T-helper 17 cell (primary cell): ENCODE measurements at regions not wholly inside any gene's neighbourhood (a gene's known extent, or its start where the extent isn't known, plus 50 kb on each side); places are given as distances from the start of the nearest gene placed in this dataset.
"Not testable (repeated sequence)": the region's sequence is repeated elsewhere in the genome, so short reads cannot be mapped to it uniquely, and the experiment has no call there.

ENCODE experiments used
- ATAC-seq: fragments of 150-1000 bp; cut with Tn5 transposase; 2 replicates; pipeline ENCODE4 v1.10.0; 2021; ENCODE audit warnings: mild to moderate bottlenecking, moderate library complexity
- DNase-seq, 3 donors: peaks; one replicate each; pipeline versions ENCODE4 v3.0.0 to v3.0.0-alpha.2; 2020 to 2021
- H3K9me3 ChIP-seq: one replicate; pipeline ENCODE4 v1.7.0; 2013; ENCODE audit warnings: low read length, mild to moderate bottlenecking; ENCODE audit not compliant: control insufficient read depth, poor library complexity, severe bottlenecking
- H3K27ac Mint-ChIP-seq: one replicate; pipeline ENCODE4 v1.8.0; 2022; ENCODE audit warnings: mild to moderate bottlenecking, moderate library complexity, mixed read lengths
- H3K27me3 Mint-ChIP-seq: one replicate; pipeline ENCODE4 v1.8.0; 2022; ENCODE audit warnings: mixed read lengths
- H3K36me3 Mint-ChIP-seq: one replicate; pipeline ENCODE4 v1.8.0; 2022; ENCODE audit warnings: low read depth, mixed read lengths
- H3K4me1 Mint-ChIP-seq: one replicate; pipeline ENCODE4 v1.8.0; 2022; ENCODE audit warnings: mild to moderate bottlenecking, mixed read lengths
- H3K4me3 Mint-ChIP-seq: one replicate; pipeline ENCODE4 v1.8.0; 2022; ENCODE audit warnings: mild to moderate bottlenecking, moderate library complexity, mixed read lengths

DNA sequence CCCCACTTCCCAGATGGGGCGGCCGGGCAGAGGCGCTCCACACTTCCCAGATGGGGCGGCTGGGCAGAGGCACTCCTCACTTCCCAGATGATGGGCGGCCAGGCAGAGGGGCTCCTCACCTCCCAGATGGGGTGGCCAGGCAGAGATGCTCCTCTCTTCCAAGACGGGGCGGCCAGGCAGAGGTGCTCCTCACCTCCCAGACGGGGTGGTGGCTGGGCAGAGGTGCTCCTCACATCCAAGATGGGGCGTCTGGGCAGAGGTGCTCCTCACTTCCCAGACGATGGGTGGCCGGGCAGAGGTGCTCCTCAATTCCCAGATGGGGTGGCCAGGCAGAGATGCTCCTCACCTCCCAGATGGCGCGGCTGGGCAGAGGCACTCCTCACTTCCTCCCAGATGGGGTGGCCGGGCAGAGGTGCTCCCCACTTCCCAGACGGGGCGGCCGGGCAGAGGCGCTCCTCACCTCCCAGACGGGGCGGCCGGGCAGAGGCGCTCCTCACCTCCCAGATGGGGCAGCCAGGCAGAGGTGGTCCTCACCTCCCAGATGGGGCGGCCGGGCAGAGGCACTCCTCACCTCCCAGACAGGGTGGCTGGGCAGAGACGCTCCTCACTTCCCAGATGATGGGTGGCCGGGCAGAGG is 275.2 kb downstream of the LIPI start:
- not testable (repeated sequence) for H3K4me3 Mint-ChIP-seq, H3K9me3 ChIP-seq, ATAC-seq, H3K27me3 Mint-ChIP-seq, H3K36me3 Mint-ChIP-seq, H3K27ac Mint-ChIP-seq, H3K4me1 Mint-ChIP-seq
- DNase-seq: peak in 1 of 3 donors; percentile 6

DNA sequence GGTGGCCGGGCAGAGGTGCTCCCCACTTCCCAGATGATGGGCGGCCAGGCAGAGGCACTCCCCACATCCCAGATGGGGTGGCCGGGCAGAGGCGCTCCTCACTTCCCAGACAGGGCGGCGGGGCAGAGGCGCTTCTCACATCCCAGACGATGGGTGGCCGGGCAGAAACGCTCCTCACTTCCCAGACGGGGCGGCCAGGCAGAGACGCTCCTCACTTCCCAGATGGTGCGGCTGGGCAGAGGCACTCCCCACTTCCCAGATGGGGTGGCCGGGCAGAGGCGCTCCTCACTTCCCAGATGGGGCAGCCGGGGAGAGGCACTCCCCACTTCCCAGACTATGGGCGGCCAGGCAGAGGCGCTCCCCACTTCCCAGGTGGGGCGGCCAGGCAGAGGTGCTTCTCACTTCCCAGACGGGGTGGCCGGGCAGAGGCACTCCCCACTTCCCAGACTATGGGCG is 275.8 kb downstream of the LIPI start:
- not testable (repeated sequence) for H3K27ac Mint-ChIP-seq, DNase-seq

GRCh38 chr21:13923175-13923574 is 287.6 kb downstream of the LIPI start:
- not testable (repeated sequence) for DNase-seq, H3K27ac Mint-ChIP-seq, H3K9me3 ChIP-seq, H3K4me3 Mint-ChIP-seq, H3K27me3 Mint-ChIP-seq, ATAC-seq, H3K4me1 Mint-ChIP-seq, H3K36me3 Mint-ChIP-seq

More for the DNA sequence above, 275.8 kb downstream of the LIPI start:
- not testable (repeated sequence) for H3K9me3 ChIP-seq, H3K27me3 Mint-ChIP-seq, H3K36me3 Mint-ChIP-seq, ATAC-seq, H3K4me1 Mint-ChIP-seq, H3K4me3 Mint-ChIP-seq

- H3K27me3 Mint-ChIP-seq, H3K4me1 Mint-ChIP-seq, H3K4me3 Mint-ChIP-seq, DNase-seq, H3K27ac Mint-ChIP-seq, H3K9me3 ChIP-seq, ATAC-seq, H3K36me3 Mint-ChIP-seq: not testable (repeated sequence)
Measured at GRCh38 chr21:13921455-13921854, 289.3 kb downstream of the LIPI start.

DNA sequence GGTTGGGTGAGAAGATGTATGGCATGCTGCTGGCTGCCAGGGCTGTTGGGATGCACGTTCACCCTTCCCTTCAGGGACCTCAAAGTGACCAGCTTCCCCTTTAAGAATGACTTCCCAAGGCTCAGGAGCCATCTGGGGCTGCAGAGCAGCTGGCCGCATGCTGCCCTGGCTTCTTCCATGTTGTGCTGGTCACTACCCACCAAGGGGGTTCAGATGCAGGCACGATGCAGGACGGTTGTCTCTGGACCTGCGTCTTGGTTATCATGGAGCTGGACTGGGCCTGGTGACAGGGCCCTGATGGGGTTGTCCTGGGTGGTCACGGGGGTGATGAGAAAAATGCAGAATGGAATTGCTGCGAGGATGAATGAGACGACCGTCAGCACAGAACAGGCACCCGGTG is 297.8 kb downstream of the POTED start:
- not testable (repeated sequence) for ATAC-seq, H3K27ac Mint-ChIP-seq, H3K36me3 Mint-ChIP-seq, H3K9me3 ChIP-seq, H3K27me3 Mint-ChIP-seq, H3K4me3 Mint-ChIP-seq, DNase-seq, H3K4me1 Mint-ChIP-seq

- DNase-seq, H3K27me3 Mint-ChIP-seq, H3K36me3 Mint-ChIP-seq, ATAC-seq, H3K27ac Mint-ChIP-seq, H3K4me1 Mint-ChIP-seq, H3K9me3 ChIP-seq, H3K4me3 Mint-ChIP-seq: not testable (repeated sequence)
Measured at GRCh38 chr21:13896596-13897247, 287.1 kb downstream of the POTED start.

DNA sequence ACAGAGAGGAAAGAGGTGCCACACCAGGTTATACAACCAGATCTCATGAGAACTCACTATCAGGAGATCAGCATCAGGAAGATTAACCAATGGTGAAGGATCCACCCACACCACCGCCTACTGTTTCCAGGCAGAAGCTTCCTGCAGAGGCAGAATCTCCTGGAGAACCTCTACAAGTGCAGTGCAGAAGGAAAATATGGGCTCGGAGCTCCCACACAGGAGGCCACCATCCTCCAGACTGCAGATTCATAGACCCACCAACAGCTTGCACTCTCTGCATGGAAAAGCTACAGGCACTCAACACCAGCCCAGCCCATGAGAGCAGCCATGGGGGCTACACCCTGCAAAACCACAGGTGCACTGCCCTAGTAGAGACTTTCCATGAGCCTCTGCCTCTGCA is 284.0 kb downstream of the POTED start:
- not testable (repeated sequence) for H3K4me1 Mint-ChIP-seq, ATAC-seq, H3K36me3 Mint-ChIP-seq, H3K27ac Mint-ChIP-seq, H3K9me3 ChIP-seq, H3K4me3 Mint-ChIP-seq, DNase-seq, H3K27me3 Mint-ChIP-seq

DNA sequence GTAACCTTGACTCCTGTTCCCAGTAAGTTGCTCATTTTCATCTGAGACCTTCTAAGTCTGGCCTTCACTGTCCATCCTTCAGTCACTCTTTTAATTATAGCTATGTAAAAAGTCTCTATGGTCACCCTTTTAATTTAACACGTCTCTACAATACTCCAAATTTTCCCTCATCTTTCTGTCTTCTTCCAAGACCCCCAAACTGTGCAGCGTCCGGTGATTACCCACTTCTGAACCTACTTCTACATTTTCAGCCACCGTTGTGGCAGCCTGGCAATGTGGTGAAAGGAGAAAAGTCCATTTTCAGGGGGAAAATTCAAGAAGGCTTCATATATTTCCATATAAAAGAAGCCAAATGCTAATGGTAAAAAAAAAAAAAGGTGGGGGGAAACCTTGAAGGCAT is 283.4 kb downstream of the POTED start:
- H3K36me3 Mint-ChIP-seq, H3K4me1 Mint-ChIP-seq, H3K27me3 Mint-ChIP-seq, H3K27ac Mint-ChIP-seq, DNase-seq, H3K4me3 Mint-ChIP-seq, H3K9me3 ChIP-seq, ATAC-seq: not testable (repeated sequence)

GRCh38 chr21:13892146-13892751 is 282.7 kb downstream of the POTED start:
- H3K9me3 ChIP-seq, H3K27me3 Mint-ChIP-seq, H3K4me1 Mint-ChIP-seq, ATAC-seq, H3K4me3 Mint-ChIP-seq, H3K27ac Mint-ChIP-seq, DNase-seq, H3K36me3 Mint-ChIP-seq: not testable (repeated sequence)

DNA sequence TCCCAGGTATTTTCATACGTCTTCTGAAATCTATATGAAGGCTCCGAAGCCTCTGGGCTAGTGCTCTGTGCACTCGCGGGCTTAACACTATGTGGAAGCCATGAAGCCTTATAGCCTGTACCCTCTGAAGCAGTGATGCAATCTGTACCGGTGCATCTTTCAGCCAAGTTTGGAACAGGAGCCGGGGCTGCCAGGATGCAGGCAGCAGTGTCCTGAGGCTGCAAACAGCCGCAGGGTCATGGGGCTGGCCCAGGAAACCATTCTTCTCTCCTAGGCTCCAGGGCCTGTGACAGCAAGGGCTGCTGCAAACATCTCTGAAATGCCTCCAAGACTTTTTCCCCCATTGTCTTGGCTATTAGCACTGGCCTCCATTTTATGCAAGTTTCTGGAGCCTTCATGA is 279.6 kb downstream of the POTED start:
- not testable (repeated sequence) for H3K4me1 Mint-ChIP-seq, H3K4me3 Mint-ChIP-seq, H3K36me3 Mint-ChIP-seq, ATAC-seq, H3K9me3 ChIP-seq, H3K27me3 Mint-ChIP-seq, DNase-seq, H3K27ac Mint-ChIP-seq

DNA sequence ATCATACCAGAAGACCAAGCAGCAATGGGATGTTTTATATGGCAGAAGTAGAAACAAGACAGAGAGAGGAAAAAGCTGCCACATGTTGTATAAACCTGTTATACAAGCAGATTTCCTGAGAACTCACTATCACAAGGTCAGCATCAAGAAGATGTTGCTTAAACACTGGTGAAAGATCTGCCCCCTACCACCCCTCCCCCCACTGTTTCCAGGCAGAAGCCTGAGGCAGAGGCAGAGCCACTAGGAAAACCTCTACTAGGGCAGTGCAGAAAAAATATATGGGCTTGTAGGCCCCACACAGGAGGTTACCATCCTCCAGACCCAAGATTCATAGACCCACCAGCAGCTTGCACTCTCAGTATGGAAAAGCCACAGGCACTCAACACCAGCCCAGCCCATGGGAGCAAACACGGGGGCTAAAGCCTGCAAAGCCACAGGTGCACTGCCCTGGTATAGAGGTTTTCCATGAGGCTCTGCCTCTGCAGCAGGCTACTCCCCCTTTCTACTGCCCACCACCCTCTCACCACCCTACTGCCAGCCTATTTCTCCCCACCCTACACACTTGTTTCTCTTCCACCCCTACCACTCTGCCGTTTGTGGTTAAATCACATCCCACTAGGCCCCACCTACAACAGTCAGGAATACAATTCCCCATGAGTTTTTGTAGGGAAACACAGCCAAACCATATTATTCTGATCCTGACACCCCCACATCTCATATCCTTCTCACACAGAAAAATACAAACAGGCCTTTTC is 274.2 kb downstream of the POTED start:
- not testable (repeated sequence) for H3K4me1 Mint-ChIP-seq, ATAC-seq, H3K36me3 Mint-ChIP-seq, DNase-seq, H3K27ac Mint-ChIP-seq, H3K27me3 Mint-ChIP-seq, H3K9me3 ChIP-seq, H3K4me3 Mint-ChIP-seq

- ATAC-seq, DNase-seq, H3K36me3 Mint-ChIP-seq, H3K4me3 Mint-ChIP-seq, H3K27ac Mint-ChIP-seq, H3K9me3 ChIP-seq, H3K4me1 Mint-ChIP-seq, H3K27me3 Mint-ChIP-seq: not testable (repeated sequence)
Measured at GRCh38 chr21:13877503-13877902, 267.9 kb downstream of the POTED start.

DNA sequence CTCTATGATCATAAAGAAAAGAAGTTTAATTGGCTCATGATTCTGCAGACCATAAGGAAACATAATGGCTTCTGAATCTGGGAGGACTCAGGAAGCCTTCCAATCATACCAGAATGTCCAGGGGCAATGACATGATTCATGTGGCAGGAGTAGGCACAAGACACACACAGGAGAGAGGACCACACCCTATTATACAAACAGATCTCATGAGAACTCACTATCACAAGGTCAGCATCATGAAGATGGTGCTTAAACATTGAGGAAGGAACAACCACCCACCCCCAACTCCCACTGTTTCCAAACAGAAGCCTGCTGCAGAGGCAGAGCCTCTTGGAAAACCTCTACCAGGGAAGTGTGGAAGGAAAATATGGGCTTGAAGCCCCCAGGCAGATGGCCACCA is 267.4 kb downstream of the POTED start:
- not testable (repeated sequence) for H3K9me3 ChIP-seq, DNase-seq, H3K27ac Mint-ChIP-seq, H3K36me3 Mint-ChIP-seq, H3K4me3 Mint-ChIP-seq, H3K4me1 Mint-ChIP-seq, H3K27me3 Mint-ChIP-seq, ATAC-seq
